Body of pancreas (tissue), 4 donors: ENCODE measurements at regions not wholly inside any gene's neighbourhood (a gene's known extent, or its start where the extent isn't known, plus 50 kb on each side); places are given as distances from the start of the nearest gene placed in this dataset.

Experiments used
- CTCF ChIP-seq, 7 experiments: fragments of 450-650 bp in 4 of 7; fragments of 200-600 bp in 3 of 7; sonication (generic) in 3 of 7; IDR thresholded peaks; one replicate each; pipeline ENCODE4 v1.5.1; 2016 to 2019; ENCODE audit warnings: antibody characterized with exemption in 7 of 7
- POLR2A ChIP-seq, 3 donors: fragments of 450-650 bp; IDR thresholded peaks; one replicate each; pipeline ENCODE4 v1.6.1; 2016; ENCODE audit warnings: antibody characterized with exemption in 3 of 3, mild to moderate bottlenecking in 2 of 3

DNA sequence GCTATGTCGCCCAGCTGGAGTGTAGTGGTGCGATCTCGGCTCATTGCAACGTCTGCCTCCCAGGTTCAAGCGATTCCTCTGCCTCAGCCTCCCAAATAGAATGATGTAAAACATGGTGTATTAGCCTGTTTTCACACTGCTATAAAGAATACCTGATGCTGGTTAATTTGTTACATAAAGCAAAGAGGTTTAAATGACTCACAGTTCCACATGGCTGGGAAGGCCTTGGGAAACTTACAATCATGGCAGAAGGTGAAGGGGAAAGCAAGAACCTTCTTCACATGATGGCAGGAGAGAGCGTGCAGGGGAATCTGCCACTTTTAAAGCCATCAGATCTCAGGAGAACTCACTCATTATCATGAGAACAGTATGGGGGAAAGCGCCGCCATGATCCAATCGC is 1191.8 kb downstream of the ARAP2 start:
- TF ChIP-seq CTCF (IDR thresholded peaks at IDR 0.05) (no peak), POLR2A (IDR thresholded peaks at IDR 0.05) (no peak)
